ENCODE measurements at regions not wholly inside any gene's neighbourhood (a gene's known extent, or its start where the extent isn't known, plus 50 kb on each side); places are given as distances from the start of the nearest gene placed in this dataset.

GRCh38 chr9:84519413-84519812, 150.1 kb upstream of the NTRK2 start:
- no peak for TF ChIP-seq CTCF (IDR thresholded peaks at IDR 0.05 in 4 of 5, conservative IDR thresholded peaks at IDR 0.05 in 1 of 5)
- TF ChIP-seq POLR2A (IDR thresholded peaks at IDR 0.05) = no peak
